SK-N-SH treated with all-trans-retinoic acid at 6 μM for 48 hours (cell line): ENCODE measurements at regions not wholly inside any gene's neighbourhood (a gene's known extent, or its start where the extent isn't known, plus 50 kb on each side); places are given as distances from the start of the nearest gene placed in this dataset.

ENCODE experiments used
- ATAC-seq: fragments of 200-7000 bp; cut with Tn5 transposase; 3 replicates; pipeline ENCODE4 v1.9.1; 2020; ENCODE audit warnings: mild to moderate bottlenecking, moderate library complexity
- ARNTL ChIP-seq: fragments of 450-650 bp; formaldehyde crosslinking; IDR thresholded peaks from 2 replicates; pipeline ENCODE4 v1.5.0; 2020; ENCODE audit warnings: low read depth, mild to moderate bottlenecking, moderate library complexity, borderline replicate concordance
- BACH2 ChIP-seq: fragments of 250-450 bp; sonication (Bioruptor Pico); IDR thresholded peaks from 2 replicates; pipeline ENCODE4 v1.9.0; 2021; ENCODE audit warnings: mild to moderate bottlenecking, borderline replicate concordance
- CREB5 ChIP-seq: fragments of 250-450 bp; sonication (Bioruptor Pico); IDR thresholded peaks from 2 replicates; pipeline ENCODE4 v1.5.1; 2020; ENCODE audit warnings: low read depth, mild to moderate bottlenecking, moderate library complexity
- CSDC2 ChIP-seq: fragments of 250-450 bp; sonication (Bioruptor Pico); IDR thresholded peaks from 2 replicates; pipeline ENCODE4 v1.5.0; 2020; ENCODE audit warnings: mild to moderate bottlenecking, moderate library complexity
- CSRNP3 ChIP-seq: fragments of 250-450 bp; sonication (Bioruptor Pico); IDR thresholded peaks from 2 replicates; pipeline ENCODE4 v1.5.1; 2021; ENCODE audit warnings: mild to moderate bottlenecking, moderate library complexity
- ESRRG ChIP-seq: fragments of 250-450 bp; sonication (Bioruptor Pico); IDR thresholded peaks from 2 replicates; pipeline ENCODE4 v1.6.1; 2021; ENCODE audit warnings: mild to moderate bottlenecking
- GLIS3 ChIP-seq: fragments of 250-450 bp; sonication (Bioruptor Pico); IDR thresholded peaks from 2 replicates; pipeline ENCODE4 v1.5.0; 2020; ENCODE audit warnings: mild to moderate bottlenecking, moderate library complexity
- ISL1 ChIP-seq: fragments of 250-450 bp; sonication (Bioruptor Pico); IDR thresholded peaks from 2 replicates; pipeline ENCODE4 v2.1.2; 2022; ENCODE audit warnings: mild to moderate bottlenecking, moderate library complexity
- OSR1 ChIP-seq: fragments of 250-450 bp; sonication (Bioruptor Pico); IDR thresholded peaks from 2 replicates; pipeline ENCODE4 v1.8.0; 2022; ENCODE audit warnings: moderate library complexity, mild to moderate bottlenecking, inconsistent platforms
- PATZ1 ChIP-seq: fragments of 250-450 bp; sonication (Bioruptor Pico); IDR thresholded peaks from 2 replicates; pipeline ENCODE4 v1.8.0; 2020; ENCODE audit warnings: mild to moderate bottlenecking, moderate library complexity, borderline replicate concordance
- POU6F1 ChIP-seq: fragments of 250-450 bp; sonication (Bioruptor Pico); IDR thresholded peaks from 2 replicates; pipeline ENCODE4 v1.8.0; 2021; ENCODE audit warnings: low read depth, mild to moderate bottlenecking, moderate library complexity, borderline replicate concordance
- PPARA ChIP-seq: fragments of 250-450 bp; sonication (Bioruptor Pico); IDR thresholded peaks from 2 replicates; pipeline ENCODE4 v1.5.0; 2020; ENCODE audit warnings: mild to moderate bottlenecking, borderline replicate concordance
- SNAI2 ChIP-seq: fragments of 250-450 bp; sonication (Bioruptor Pico); IDR thresholded peaks from 2 replicates; pipeline ENCODE4 v1.5.0; 2020; ENCODE audit warnings: mild to moderate bottlenecking, moderate library complexity
- TCF4 ChIP-seq: fragments of 250-450 bp; sonication (Bioruptor Pico); IDR thresholded peaks from 2 replicates; pipeline ENCODE4 v1.8.0; 2021; ENCODE audit warnings: mild to moderate bottlenecking, moderate library complexity, borderline replicate concordance
- TOX ChIP-seq: fragments of 250-450 bp; sonication (Bioruptor Pico); IDR thresholded peaks from 2 replicates; pipeline ENCODE4 v1.8.0; 2021; ENCODE audit warnings: mild to moderate bottlenecking, moderate library complexity, borderline replicate concordance
- ZC3H10 ChIP-seq: fragments of 250-450 bp; sonication (Bioruptor Pico); IDR thresholded peaks from 2 replicates; pipeline ENCODE4 v1.5.1; 2021; ENCODE audit warnings: mild to moderate bottlenecking, moderate library complexity
- ZFP30 ChIP-seq: fragments of 450-650 bp; formaldehyde crosslinking; IDR thresholded peaks from 2 replicates; pipeline ENCODE4 v1.5.0; 2022; ENCODE audit warnings: mild to moderate bottlenecking, moderate library complexity
- ZNF565 ChIP-seq: fragments of 450-650 bp; formaldehyde crosslinking; conservative IDR thresholded peaks from 2 replicates; pipeline ENCODE4 v1.5.0; 2020; ENCODE audit warnings: low read depth, mild to moderate bottlenecking, moderate library complexity
- ZNF70 ChIP-seq: fragments of 450-650 bp; formaldehyde crosslinking; IDR thresholded peaks from 2 replicates; pipeline ENCODE4 v1.5.0; 2020; ENCODE audit warnings: mild to moderate bottlenecking, moderate library complexity
- ZNF8 ChIP-seq: fragments of 450-650 bp; formaldehyde crosslinking; IDR thresholded peaks from 2 replicates; pipeline ENCODE4 v1.5.0; 2020; ENCODE audit warnings: mild to moderate bottlenecking, moderate library complexity

- TF ChIP-seq POU6F1 (CRISPR knock-in tag) = no peak
- TF ChIP-seq ZNF565 (CRISPR knock-in tag) = no peak
- no peak for TF ChIP-seq ARNTL (CRISPR knock-in tag)
- TF ChIP-seq OSR1 (CRISPR knock-in tag) = no peak
- TF ChIP-seq SNAI2 (CRISPR knock-in tag) = no peak
- no peak for TF ChIP-seq BACH2 (CRISPR knock-in tag)
- TF ChIP-seq TCF4 = no peak
- TF ChIP-seq TOX (CRISPR knock-in tag) = no peak
- TF ChIP-seq ESRRG (CRISPR knock-in tag) = no peak
- TF ChIP-seq CSDC2 = no peak
- TF ChIP-seq ZNF8 (CRISPR knock-in tag) = no peak
- TF ChIP-seq CREB5 (CRISPR knock-in tag) = no peak
- ATAC-seq = no peak
These were observed 87.7 kb upstream of the CRHR1 start for GRCh38 chr17:45696442-45696841.

- TF ChIP-seq POU6F1 (CRISPR knock-in tag) (no peak), ZC3H10 (no peak)
- ATAC-seq = no peak
These were observed 87.0 kb upstream of the CRHR1 start for GRCh38 chr17:45697076-45697475.

- ATAC-seq = no peak
- TF ChIP-seq TCF4 = no peak
- TF ChIP-seq CSRNP3 (CRISPR knock-in tag) = no peak
- no peak for TF ChIP-seq ESRRG (CRISPR knock-in tag)
- no peak for TF ChIP-seq PATZ1 (CRISPR knock-in tag)
- no peak for TF ChIP-seq ZNF70 (CRISPR knock-in tag)
- no peak for TF ChIP-seq TOX (CRISPR knock-in tag)
- no peak for TF ChIP-seq CREB5 (CRISPR knock-in tag)
- TF ChIP-seq ARNTL (CRISPR knock-in tag) = no peak
- TF ChIP-seq ZNF565 (CRISPR knock-in tag) = no peak
- TF ChIP-seq SNAI2 (CRISPR knock-in tag) = no peak
- TF ChIP-seq PPARA (CRISPR knock-in tag) = no peak
- TF ChIP-seq ZFP30 = no peak
- TF ChIP-seq GLIS3 = no peak
- TF ChIP-seq ISL1 = no peak
- no peak for TF ChIP-seq ZC3H10
These were observed 83.7 kb upstream of the CRHR1 start for GRCh38 chr17:45700171-45701090.
